ENCODE measurements at regions not wholly inside any gene's neighbourhood (a gene's known extent, or its start where the extent isn't known, plus 50 kb on each side); places are given as distances from the start of the nearest gene placed in this dataset.

GRCh38 chr17:13418891-13419290 lies 182.8 kb downstream of the HS3ST3A1 start:
- TF ChIP-seq POLR2A (IDR thresholded peaks at IDR 0.05), result no peak
- TF ChIP-seq, protein P1, sequence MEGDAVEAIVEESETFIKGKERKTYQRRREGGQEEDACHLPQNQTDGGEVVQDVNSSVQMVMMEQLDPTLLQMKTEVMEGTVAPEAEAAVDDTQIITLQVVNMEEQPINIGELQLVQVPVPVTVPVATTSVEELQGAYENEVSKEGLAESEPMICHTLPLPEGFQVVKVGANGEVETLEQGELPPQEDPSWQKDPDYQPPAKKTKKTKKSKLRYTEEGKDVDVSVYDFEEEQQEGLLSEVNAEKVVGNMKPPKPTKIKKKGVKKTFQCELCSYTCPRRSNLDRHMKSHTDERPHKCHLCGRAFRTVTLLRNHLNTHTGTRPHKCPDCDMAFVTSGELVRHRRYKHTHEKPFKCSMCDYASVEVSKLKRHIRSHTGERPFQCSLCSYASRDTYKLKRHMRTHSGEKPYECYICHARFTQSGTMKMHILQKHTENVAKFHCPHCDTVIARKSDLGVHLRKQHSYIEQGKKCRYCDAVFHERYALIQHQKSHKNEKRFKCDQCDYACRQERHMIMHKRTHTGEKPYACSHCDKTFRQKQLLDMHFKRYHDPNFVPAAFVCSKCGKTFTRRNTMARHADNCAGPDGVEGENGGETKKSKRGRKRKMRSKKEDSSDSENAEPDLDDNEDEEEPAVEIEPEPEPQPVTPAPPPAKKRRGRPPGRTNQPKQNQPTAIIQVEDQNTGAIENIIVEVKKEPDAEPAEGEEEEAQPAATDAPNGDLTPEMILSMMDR (IDR thresholded peaks at IDR 0.05), result no peak

All from heart left ventricle (tissue), 13 donors.